ENCODE measurements at regions not wholly inside any gene's neighbourhood (a gene's known extent, or its start where the extent isn't known, plus 50 kb on each side); places are given as distances from the start of the nearest gene placed in this dataset.
"Not testable (repeated sequence)": the region's sequence is repeated elsewhere in the genome, so short reads cannot be mapped to it uniquely, and the experiment has no call there.

DNA sequence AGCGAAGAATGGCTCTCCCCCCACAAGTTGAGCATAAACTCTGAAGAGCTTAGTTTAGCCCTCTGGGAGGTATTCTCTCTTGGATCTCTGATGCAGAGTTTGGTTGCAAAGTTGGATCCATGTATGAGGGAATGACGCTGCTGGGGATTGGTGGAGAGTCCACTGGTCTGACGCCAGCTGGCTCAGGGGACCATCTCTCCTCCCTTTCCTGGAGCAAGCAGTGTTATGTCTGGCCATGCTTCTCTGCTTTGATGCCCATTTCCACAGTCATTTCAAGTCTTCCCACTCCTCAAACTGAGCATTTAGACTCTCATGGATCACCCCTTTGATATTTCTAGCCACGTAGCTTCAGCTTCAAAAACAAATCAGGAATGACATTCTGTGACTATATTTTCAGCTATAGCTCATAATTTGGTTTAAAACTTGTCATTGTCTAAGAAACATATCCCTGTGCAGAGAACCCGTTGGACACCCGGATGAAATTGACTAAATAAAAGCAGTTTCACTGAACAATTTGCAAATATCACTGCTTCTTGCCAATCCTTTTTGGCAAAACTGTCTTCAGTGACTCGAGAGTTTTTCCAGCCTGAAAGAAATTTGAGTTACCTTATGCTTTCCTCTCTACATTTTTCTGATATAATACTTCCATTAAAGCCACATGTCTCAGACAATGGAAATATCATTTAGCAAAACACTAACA lies 193.4 kb upstream of the CDH11 start:
- intact Hi-C loops (cut with DNase I): no loop called here
- TF ChIP-seq POLR2A (IDR thresholded peaks at IDR 0.05) (no peak), CTCF (IDR thresholded peaks at IDR 0.05) (no peak)
- no peaks in the 10 kb centered on the region for H3K27me3 ChIP-seq
- no peaks in the 10 kb centered on the region for H3K36me3 ChIP-seq (replicated peaks in 1 of 2; ENCODE audit: insufficient read depth in 1 of 2, low read depth in 2 of 2)
- ATAC-seq (peak; percentile 33), DNase-seq (peak; percentile 9 to 20 (median 14))
- WGBS, 2 donors: 50 to 56% methylated on average over 7 of the region's 7 CpGs
- H3K4me3 ChIP-seq: no peak overlapping the region
- no peak overlapping the region for H3K27ac ChIP-seq
- H3K9me3 ChIP-seq: no peaks in the 10 kb centered on the region
- H3K4me1 ChIP-seq: no peaks in the 10 kb centered on the region

- WGBS, 2 donors: 62 to 66% methylated on average over 2 of the region's 2 CpGs
- intact Hi-C loops (cut with DNase I): no loop called here
- no peaks in the 10 kb centered on the region for H3K4me1 ChIP-seq
- DNase-seq (no peak), ATAC-seq (no peak)
- no peak overlapping the region for H3K4me3 ChIP-seq
- no peak for TF ChIP-seq POLR2A (IDR thresholded peaks at IDR 0.05)
- no peaks in the 10 kb centered on the region for H3K27me3 ChIP-seq
- H3K36me3 ChIP-seq (replicated peaks in 1 of 2; ENCODE audit: insufficient read depth in 1 of 2, low read depth in 2 of 2): no peaks in the 10 kb centered on the region
- H3K27ac ChIP-seq: no peak overlapping the region
- no peaks in the 10 kb centered on the region for H3K9me3 ChIP-seq
Measured at GRCh38 chr16:65314627-65315008, 192.8 kb upstream of the CDH11 start.

DNA sequence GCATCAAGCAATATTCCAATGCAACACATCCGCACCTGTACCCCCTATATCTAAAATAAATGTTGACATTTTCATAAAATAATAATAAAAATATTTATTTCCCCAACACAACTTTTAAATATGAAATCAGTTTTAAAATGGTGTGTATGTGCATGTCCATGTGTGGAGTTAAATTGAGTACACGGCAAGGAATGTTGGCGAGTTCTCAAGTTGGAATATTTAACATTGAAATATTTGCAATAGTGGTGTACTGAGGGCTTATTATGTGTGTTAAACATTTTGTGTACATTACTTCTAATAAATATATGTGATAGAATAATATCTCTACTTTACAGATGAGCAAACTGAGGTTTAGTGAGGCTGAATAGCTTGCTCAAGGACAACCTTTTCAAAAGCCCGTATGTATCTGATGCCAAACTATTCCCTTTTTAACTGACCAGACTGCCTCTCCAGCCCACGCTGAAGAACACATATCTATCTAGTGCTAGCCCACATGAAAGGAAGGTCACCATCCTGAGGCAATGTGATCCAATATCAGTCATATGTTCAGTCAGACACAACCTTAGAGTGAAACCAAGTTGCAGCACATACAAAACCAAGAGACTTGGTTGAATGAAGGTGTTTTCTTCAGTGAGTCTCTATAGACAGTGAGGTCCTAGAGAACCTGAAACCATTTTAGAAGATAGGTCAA lies 192.2 kb upstream of the CDH11 start:
- no peaks in the 10 kb centered on the region for H3K27me3 ChIP-seq
- no peaks in the 10 kb centered on the region for H3K9me3 ChIP-seq
- ATAC-seq (no peak), DNase-seq (no peak)
- H3K27ac ChIP-seq: no peak overlapping the region
- 68 to 70% methylated on average over 5 of the region's 5 CpGs for WGBS, 2 donors
- no peaks in the 10 kb centered on the region for H3K4me1 ChIP-seq
- intact Hi-C loops (cut with DNase I): no loop called here
- no peaks in the 10 kb centered on the region for H3K36me3 ChIP-seq (replicated peaks in 1 of 2; ENCODE audit: insufficient read depth in 1 of 2, low read depth in 2 of 2)
- H3K4me3 ChIP-seq: no peak overlapping the region
- no peak for TF ChIP-seq POLR2A (IDR thresholded peaks at IDR 0.05)
- no peak for TF ChIP-seq CTCF (IDR thresholded peaks at IDR 0.05)

- TF ChIP-seq CTCF (IDR thresholded peaks at IDR 0.05): no peak
- intact Hi-C loops (cut with DNase I): no loop called here
- 66 to 75% methylated on average over 3 of the region's 3 CpGs for WGBS, 2 donors
- H3K27ac ChIP-seq: no peak overlapping the region
- H3K4me3 ChIP-seq: no peak overlapping the region
- DNase-seq: no peak
- ATAC-seq: no peak
- no peaks in the 10 kb centered on the region for H3K9me3 ChIP-seq
- H3K36me3 ChIP-seq (replicated peaks in 1 of 2; ENCODE audit: insufficient read depth in 1 of 2, low read depth in 2 of 2): no peaks in the 10 kb centered on the region
- no peaks in the 10 kb centered on the region for H3K4me1 ChIP-seq
- H3K27me3 ChIP-seq: no peaks in the 10 kb centered on the region
Measured at GRCh38 chr16:65312795-65313194, 190.9 kb upstream of the CDH11 start.

- WGBS, 2 donors: 36 to 38% methylated on average over 1 of the region's 1 CpG
- TF ChIP-seq POLR2A (IDR thresholded peaks at IDR 0.05): no peak
- TF ChIP-seq CTCF (IDR thresholded peaks at IDR 0.05): no peak
Measured at GRCh38 chr16:65312071-65312470, 190.2 kb upstream of the CDH11 start.

DNA sequence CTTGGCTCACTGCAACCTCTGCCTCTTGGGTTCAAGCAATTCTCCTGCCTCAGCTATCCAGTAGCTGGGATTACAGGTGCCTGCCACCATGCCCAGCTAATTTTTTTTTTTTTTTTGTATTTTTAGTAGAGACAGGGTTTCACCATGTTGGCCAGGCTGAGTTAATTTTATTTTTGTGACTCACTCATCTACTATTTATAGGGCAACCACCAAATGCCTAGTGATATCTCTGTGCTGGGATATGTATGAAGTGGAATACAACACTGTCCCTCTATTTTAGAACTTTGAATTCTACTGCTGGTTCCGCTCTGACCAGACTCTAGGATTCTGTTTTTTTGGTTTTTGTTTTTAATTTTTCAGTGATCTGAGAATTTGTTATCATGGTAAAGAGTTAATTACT lies 188.6 kb upstream of the CDH11 start:
- H3K36me3 ChIP-seq (replicated peaks in 1 of 2; ENCODE audit: insufficient read depth in 1 of 2, low read depth in 2 of 2); intact Hi-C loops (cut with DNase I); H3K27me3 ChIP-seq; ATAC-seq; H3K9me3 ChIP-seq; H3K27ac ChIP-seq; H3K4me1 ChIP-seq; H3K4me3 ChIP-seq; DNase-seq: not testable (repeated sequence)
- 64 to 79% methylated on average over 1 of the region's 1 CpG for WGBS, 2 donors

More at GRCh38 chr16:65312071-65312470, 190.2 kb upstream of the CDH11 start:
- Histone ChIP-seq H3K27ac (no peak overlapping the region), H3K36me3 (replicated peaks in 1 of 2; ENCODE audit: insufficient read depth in 1 of 2, low read depth in 2 of 2) (no peaks in the 10 kb centered on the region), H3K9me3 (no peaks in the 10 kb centered on the region), H3K27me3 (no peaks in the 10 kb centered on the region), H3K4me3 (no peak overlapping the region), H3K4me1 (no peaks in the 10 kb centered on the region)
- ATAC-seq (no peak), DNase-seq (no peak)
- intact Hi-C loops (cut with DNase I): no loop called here
